ENCODE measurements at regions not wholly inside any gene's neighbourhood (a gene's known extent, or its start where the extent isn't known, plus 50 kb on each side); places are given as distances from the start of the nearest gene placed in this dataset.

GRCh38 chr3:1007866-1008265, 85.0 kb upstream of the CNTN6 start:
- DNase-seq = no peak
- WGBS, 2 donors (ENCODE audit: low coverage in 1 of 2) = 39 to 44% methylated on average over 1 of the region's 1 CpG
- intact Hi-C loops (cut with DNase I; ENCODE audit: low total_unique reads) (no loop called here), in situ Hi-C loops (cut with MboI; ENCODE audit: low pct_ligation_motif_present in 1 of 4, low pct_unique_long_range_greater_than_20kb in 1 of 4, low sequenced_read_pairs in 3 of 4) (no loop called here)
- H3K27me3 ChIP-seq = no peaks in the 10 kb centered on the region
- no peaks in the 10 kb centered on the region for H3K9me3 ChIP-seq
- TF ChIP-seq POLR2A (IDR thresholded peaks at IDR 0.05) = no peak
- TF ChIP-seq, protein P1, sequence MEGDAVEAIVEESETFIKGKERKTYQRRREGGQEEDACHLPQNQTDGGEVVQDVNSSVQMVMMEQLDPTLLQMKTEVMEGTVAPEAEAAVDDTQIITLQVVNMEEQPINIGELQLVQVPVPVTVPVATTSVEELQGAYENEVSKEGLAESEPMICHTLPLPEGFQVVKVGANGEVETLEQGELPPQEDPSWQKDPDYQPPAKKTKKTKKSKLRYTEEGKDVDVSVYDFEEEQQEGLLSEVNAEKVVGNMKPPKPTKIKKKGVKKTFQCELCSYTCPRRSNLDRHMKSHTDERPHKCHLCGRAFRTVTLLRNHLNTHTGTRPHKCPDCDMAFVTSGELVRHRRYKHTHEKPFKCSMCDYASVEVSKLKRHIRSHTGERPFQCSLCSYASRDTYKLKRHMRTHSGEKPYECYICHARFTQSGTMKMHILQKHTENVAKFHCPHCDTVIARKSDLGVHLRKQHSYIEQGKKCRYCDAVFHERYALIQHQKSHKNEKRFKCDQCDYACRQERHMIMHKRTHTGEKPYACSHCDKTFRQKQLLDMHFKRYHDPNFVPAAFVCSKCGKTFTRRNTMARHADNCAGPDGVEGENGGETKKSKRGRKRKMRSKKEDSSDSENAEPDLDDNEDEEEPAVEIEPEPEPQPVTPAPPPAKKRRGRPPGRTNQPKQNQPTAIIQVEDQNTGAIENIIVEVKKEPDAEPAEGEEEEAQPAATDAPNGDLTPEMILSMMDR (IDR thresholded peaks at IDR 0.05) = no peak
- no peak for TF ChIP-seq POLR2AphosphoS5 (IDR thresholded peaks at IDR 0.05)
- TF ChIP-seq EP300 (IDR thresholded peaks at IDR 0.05; ENCODE audit: low read depth) = no peak
- H3K4me1 ChIP-seq = no peaks in the 10 kb centered on the region
- no peak overlapping the region for H3K4me3 ChIP-seq
- H3K27ac ChIP-seq = no peak overlapping the region
- H3K36me3 ChIP-seq = no peaks in the 10 kb centered on the region

GRCh38 chr3:1010228-1010627, 82.6 kb upstream of the CNTN6 start:
- H3K4me1 ChIP-seq = no peaks in the 10 kb centered on the region
- H3K27ac ChIP-seq = no peak overlapping the region
- in situ Hi-C loops (cut with MboI; ENCODE audit: low pct_ligation_motif_present in 1 of 4, low pct_unique_long_range_greater_than_20kb in 1 of 4, low sequenced_read_pairs in 3 of 4) (no loop called here), intact Hi-C loops (cut with DNase I; ENCODE audit: low total_unique reads) (no loop called here)
- H3K27me3 ChIP-seq = no peaks in the 10 kb centered on the region
- 85 to 93% methylated on average over 1 of the region's 1 CpG for WGBS, 2 donors (ENCODE audit: low coverage in 1 of 2)
- DNase-seq = no peak
- TF ChIP-seq EP300 (IDR thresholded peaks at IDR 0.05; ENCODE audit: low read depth) (no peak), POLR2A (IDR thresholded peaks at IDR 0.05) (no peak), POLR2AphosphoS5 (IDR thresholded peaks at IDR 0.05) (no peak)
- TF ChIP-seq, protein P1 (IDR thresholded peaks at IDR 0.05) = no peak
- H3K36me3 ChIP-seq = no peaks in the 10 kb centered on the region
- H3K4me3 ChIP-seq = no peak overlapping the region
- no peaks in the 10 kb centered on the region for H3K9me3 ChIP-seq

DNA sequence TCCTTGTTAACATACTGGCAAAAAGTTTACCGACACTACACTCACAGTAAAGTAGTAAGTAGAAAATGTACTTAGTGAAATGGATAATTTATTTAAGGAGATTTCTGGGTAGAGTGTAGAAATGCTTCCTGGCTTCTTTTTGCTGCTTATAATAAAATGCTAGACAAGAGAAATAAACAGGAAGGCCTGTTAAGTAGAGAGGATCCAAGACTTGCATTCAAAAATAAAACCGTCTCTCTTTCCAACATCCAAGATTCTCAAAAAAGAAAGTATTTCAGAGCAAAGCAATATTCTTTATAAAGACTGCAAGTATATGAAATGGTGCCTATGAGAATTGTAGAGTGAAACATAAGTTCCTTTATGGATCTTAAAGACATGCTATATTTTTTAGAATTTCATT, 77.0 kb upstream of the CNTN6 start:
- H3K36me3 ChIP-seq = no peaks in the 10 kb centered on the region
- no peak for DNase-seq
- in situ Hi-C loops (cut with MboI; ENCODE audit: low pct_ligation_motif_present in 1 of 4, low pct_unique_long_range_greater_than_20kb in 1 of 4, low sequenced_read_pairs in 3 of 4) (no loop called here), intact Hi-C loops (cut with DNase I; ENCODE audit: low total_unique reads) (no loop called here)
- H3K4me1 ChIP-seq = no peaks in the 10 kb centered on the region
- no peak overlapping the region for H3K27ac ChIP-seq
- WGBS, 2 donors (ENCODE audit: low coverage in 1 of 2) = 40 to 68% methylated on average over 2 of the region's 2 CpGs
- no peaks in the 10 kb centered on the region for H3K9me3 ChIP-seq
- TF ChIP-seq POLR2AphosphoS5 (IDR thresholded peaks at IDR 0.05) = no peak
- TF ChIP-seq, protein P1 (IDR thresholded peaks at IDR 0.05) = no peak
- no peak for TF ChIP-seq POLR2A (IDR thresholded peaks at IDR 0.05)
- TF ChIP-seq EP300 (IDR thresholded peaks at IDR 0.05; ENCODE audit: low read depth) = no peak
- H3K4me3 ChIP-seq = no peak overlapping the region
- no peaks in the 10 kb centered on the region for H3K27me3 ChIP-seq

DNA sequence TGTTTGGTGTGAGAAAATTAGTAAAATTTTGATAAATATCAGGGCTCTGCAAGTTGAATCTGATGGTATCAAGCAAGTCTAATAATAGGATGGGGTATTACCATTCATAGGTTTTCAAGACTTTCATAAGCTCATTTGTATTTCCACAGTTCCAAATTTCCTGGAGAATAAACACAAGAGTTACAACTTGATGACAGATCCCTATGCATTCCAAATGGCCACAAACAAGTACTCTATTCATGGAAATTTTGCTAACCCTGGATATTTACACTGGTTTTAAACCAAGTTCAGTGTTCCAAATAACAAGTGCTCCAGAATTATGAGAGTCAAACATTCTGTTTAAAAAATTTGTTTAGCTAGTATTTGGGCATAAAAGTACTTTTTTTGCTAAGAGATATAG, 75.0 kb upstream of the CNTN6 start:
- no peak for DNase-seq
- in situ Hi-C loops (cut with MboI; ENCODE audit: low pct_ligation_motif_present in 1 of 4, low pct_unique_long_range_greater_than_20kb in 1 of 4, low sequenced_read_pairs in 3 of 4) = no loop called here
- H3K4me3 ChIP-seq = no peak overlapping the region
- H3K27me3 ChIP-seq = no peaks in the 10 kb centered on the region
- no peak overlapping the region for H3K27ac ChIP-seq
- TF ChIP-seq, protein P1 (IDR thresholded peaks at IDR 0.05) = no peak
- TF ChIP-seq EP300 (IDR thresholded peaks at IDR 0.05; ENCODE audit: low read depth) (no peak), POLR2AphosphoS5 (IDR thresholded peaks at IDR 0.05) (no peak), POLR2A (IDR thresholded peaks at IDR 0.05) (no peak)
- no peaks in the 10 kb centered on the region for H3K9me3 ChIP-seq
- H3K4me1 ChIP-seq = no peaks in the 10 kb centered on the region
- no peaks in the 10 kb centered on the region for H3K36me3 ChIP-seq
- intact Hi-C loops (cut with DNase I; ENCODE audit: low total_unique reads) = no loop called here
